Hindlimb muscle (tissue), 1 donor: ENCODE measurements at regions not wholly inside any gene's neighbourhood (a gene's known extent, or its start where the extent isn't known, plus 50 kb on each side); places are given as distances from the start of the nearest gene placed in this dataset.

ENCODE experiments used
- DNase-seq: peaks from one replicate; pipeline ENCODE4 v3.0.0-alpha.2; 2013

GRCh38 chr14:97903821-97904220, 1106.6 kb downstream of the VRK1 start:
- no peak for DNase-seq

DNA sequence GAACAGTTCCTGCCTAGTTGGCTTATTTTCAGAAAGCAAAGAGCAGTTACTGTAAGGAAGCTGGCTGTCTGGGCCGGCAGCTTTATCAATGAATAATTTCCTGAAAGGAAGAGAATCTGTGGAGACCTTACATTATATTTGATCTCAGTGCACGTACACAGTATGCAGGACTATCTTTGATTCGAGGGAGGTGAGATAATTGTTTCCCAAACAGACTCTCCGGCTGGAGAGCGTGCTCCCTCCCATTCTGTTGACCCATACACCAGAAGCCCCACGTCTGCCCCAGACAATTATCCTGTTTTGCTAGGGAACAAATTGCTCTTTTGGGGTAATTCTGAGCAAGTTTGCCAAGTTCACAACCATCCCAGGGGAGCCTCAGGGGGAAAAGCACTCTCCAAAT, 1115.0 kb downstream of the VRK1 start:
- no peak for DNase-seq

DNA sequence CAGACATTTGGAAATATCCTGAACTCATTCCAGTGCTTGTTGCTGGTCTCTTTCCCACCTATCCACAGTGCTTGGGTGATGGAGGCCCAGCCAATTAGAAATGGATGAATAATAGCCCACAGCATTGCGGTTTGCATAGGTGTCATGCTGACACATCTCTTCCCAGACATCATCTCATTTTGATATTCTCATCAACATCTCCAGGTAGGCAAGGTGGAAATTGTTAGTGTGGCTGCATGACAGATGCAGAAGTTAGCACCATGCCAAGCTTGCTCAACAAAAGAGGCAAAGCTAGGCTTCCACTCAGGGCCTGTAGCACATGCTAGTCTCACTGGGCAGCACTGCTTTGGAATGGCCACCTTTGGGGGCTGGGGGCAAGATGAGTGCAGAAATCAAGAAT, 1118.9 kb downstream of the VRK1 start:
- no peak for DNase-seq

DNA sequence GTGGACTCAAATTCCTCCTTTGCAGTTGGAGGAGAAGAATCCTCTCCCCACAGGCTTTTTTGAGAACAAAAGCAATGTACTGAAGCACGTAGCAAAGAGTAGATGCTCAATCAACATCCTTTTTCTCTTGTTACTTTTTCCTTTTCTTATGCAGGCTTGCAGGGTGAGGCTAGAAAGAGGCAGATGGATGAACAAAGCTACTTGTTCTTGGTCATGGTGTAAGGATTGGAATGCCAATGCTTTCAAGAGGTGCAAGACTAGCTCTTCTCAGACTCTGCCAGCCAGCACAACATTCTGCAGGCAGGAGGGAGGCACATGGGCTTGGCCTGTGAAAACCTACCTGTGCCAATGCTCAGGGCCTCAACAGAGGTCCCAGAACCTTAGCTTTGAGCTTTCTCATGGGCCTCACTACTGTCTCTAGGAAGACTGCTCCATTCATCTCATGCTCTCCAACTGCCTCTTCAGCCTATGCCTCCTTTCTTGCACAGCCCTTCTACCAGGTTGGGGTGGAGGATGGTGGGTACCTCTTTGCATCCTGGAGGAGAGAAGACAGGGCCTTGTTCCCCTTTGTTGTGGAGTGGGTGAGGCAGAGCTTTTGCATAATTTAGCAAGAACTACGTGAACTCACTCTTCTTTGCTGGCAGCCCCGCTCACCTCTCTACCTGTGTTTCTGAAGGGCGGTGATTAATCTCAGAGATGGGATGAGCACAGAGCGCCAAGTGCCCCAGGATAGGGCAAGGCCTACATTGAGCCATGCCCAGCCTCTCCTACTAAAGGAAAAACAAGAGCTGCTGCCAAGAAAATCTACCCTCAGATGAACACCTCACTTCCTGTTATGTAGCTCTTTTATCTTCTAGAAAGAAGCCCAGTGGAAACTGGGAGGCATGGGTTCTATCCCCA, 1119.7 kb downstream of the VRK1 start:
- DNase-seq = no peak

GRCh38 chr14:97920201-97920600, 1123.0 kb downstream of the VRK1 start:
- no peak for DNase-seq

GRCh38 chr14:97921296-97921695, 1124.1 kb downstream of the VRK1 start:
- no peak for DNase-seq

GRCh38 chr14:97924922-97925613, 1127.9 kb downstream of the VRK1 start:
- no peak for DNase-seq

DNA sequence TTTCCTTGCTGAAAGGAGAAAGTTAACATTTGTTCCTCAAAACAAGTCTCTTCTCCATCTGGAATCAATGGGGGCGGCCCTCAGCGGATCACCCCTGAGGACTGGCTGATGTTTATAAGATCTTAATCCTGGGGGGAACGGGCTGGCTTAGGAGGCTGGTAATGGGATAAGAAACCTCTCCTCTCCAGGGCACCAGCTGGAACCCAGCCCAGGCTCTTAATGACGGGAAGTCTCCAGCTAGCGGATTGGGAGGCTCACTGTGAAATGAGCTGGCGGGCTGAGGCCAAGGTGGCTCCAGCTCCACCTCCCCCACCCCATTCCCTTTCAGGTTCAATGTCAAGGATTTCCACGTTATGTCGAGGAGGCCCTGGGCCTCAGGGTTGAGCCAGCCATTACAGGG, 1133.0 kb downstream of the VRK1 start:
- no peak for DNase-seq

DNA sequence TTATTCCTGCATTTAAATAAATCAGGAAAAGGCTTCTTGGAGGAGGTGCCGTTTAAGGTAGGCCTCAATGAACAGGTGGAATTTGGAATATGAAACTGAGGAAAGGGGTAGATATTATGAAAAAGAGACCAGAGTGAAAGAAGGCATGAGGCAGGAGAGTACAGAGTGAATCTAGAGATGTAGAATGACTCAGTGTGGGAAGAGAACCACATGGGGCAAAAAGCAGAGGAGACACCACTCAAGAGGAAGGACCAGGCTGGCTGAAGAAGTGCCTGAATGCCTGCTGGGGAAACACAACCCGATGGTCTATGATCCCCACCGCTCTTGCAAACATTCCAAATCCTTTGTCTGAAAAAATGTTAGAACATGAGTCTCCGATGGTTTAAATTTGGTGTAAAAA, 1134.1 kb downstream of the VRK1 start:
- no peak for DNase-seq

DNA sequence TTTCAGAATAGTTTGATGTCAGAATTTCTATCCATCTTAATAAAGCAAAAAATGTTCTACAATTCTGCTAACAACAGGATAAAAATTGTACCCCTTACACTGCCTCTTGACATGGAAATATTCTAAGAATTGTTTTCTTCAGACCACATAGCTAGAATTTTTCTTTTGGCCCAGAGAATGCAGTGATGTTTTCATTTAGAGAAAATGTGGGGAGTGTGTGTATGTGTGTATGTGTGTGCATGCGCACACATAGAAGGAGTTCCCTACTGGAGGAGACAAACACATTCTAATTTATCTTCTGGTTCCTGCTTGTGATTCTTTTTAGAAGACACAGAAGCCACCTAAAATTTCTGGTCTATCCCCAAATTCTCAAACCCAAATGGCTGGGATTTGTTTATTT, 1145.7 kb downstream of the VRK1 start:
- no peak for DNase-seq

GRCh38 chr14:97943619-97944018, 1146.4 kb downstream of the VRK1 start:
- no peak for DNase-seq

GRCh38 chr14:97944380-97944779, 1147.2 kb downstream of the VRK1 start:
- no peak for DNase-seq

GRCh38 chr14:97945631-97946030, 1148.4 kb downstream of the VRK1 start:
- no peak for DNase-seq

- DNase-seq = no peak
These were observed 1149.1 kb downstream of the VRK1 start for GRCh38 chr14:97946240-97946639.

GRCh38 chr14:97946641-97947040, 1149.5 kb downstream of the VRK1 start:
- no peak for DNase-seq

- DNase-seq = no peak
These were observed 1151.7 kb downstream of the VRK1 start for GRCh38 chr14:97948841-97949240.

DNA sequence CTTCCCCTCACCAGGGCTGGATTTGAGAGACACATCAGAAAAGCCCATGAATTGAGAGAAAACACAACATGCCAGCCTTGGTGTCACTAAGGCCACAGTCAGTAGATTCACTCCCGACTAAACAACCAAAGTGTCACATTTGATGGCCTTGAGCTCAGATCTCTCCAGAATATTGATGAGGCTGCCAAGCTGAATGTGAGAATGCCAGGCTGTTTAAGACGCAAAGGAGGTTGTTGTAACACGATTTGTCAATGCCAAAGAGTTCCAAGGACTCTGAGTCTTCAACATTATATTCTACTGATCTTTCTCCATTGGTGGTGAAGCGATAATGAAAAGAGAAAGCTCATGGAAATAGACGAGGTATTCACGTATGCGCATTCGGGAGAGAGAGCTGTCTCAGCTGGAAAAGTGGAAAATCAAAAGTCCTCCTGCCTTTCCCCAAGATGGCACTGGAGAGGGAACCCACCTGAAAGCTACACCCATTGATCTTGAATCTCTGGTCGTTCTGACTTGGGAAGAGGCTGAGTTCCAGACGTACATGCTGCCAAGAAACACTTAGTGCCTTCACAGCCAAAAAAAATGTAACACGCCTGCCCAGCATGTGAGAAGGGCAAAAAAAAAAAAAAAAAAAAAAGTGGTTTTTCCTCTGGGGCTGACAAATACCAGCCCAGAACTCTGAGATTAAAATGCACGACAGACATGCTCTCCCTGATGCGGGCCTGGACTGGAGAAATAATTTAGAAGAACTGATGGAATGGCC, 1159.6 kb downstream of the VRK1 start:
- DNase-seq = no peak

DNA sequence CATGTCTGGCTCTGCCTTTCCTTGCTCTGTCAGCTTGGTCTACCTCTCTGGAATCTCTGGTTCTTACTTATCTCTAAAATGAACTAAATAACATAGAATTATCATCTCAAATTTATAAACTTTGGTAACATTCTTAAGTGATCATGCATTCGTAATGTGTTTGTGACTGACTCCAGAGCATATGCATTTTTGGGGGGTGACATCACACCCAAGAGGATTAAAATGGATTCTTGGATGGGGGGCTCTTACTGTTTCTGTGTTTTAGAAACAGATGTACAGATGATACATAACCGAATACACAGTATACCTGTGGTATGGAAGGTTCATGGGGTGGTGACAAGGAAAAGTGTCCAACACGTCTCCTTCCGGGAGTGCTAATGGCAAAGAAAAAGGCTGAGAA, 1162.1 kb downstream of the VRK1 start:
- no peak for DNase-seq

- DNase-seq = no peak
These were observed 1163.3 kb downstream of the VRK1 start for GRCh38 chr14:97960436-97960835.

GRCh38 chr14:97970222-97970621, 1173.0 kb downstream of the VRK1 start:
- no peak for DNase-seq

DNA sequence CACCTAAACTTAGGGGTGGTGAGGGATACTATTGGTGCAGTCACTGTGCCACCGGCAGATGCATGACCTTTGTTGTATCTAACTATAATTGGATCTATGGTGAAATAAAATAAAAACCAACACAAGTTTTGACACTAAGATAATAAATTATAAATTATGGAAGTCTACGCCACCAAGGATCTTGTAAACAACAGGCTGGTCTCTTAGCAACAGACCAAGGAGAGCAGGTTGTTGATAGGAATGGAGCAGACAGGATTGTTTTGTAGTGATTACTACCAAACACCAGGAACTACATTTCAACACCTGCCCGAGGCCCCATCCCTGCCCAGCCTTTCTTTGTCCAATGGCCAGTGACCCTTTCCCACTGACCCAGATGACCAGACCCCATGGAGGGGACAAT, 1178.0 kb downstream of the VRK1 start:
- DNase-seq = no peak

DNA sequence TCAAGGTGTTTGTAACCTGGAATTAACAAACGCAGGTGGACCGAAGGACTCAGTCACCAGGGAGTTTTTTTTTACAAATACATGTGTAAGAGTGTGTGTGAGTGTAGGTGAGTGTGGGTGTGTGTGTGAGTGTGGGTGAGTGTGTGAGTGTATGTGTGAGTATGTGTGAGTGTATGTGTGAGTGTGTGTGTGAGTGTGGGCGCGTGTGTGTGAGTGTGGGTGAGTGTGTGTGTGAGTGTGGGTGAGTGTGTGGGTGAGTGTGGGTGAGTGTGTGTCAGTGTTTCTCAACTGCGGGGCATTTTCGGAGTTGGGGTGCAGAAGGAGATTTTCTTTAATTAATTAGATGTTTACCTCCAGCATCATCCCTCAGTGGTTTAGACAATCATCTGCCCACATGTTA, 1178.8 kb downstream of the VRK1 start:
- DNase-seq = no peak

GRCh38 chr14:97976861-97977260, 1179.7 kb downstream of the VRK1 start:
- no peak for DNase-seq
